ENCODE measurements at regions not wholly inside any gene's neighbourhood (a gene's known extent, or its start where the extent isn't known, plus 50 kb on each side); places are given as distances from the start of the nearest gene placed in this dataset.
A peak's percentile ranks its signal among the peaks of the same experiment; 100 is the strongest.

- no TSS peak for BruUV-seq (replicated peaks)
- H2AK9ac ChIP-seq (replicated peaks; ENCODE audit: low read depth, low read length, poor library complexity): no peak overlapping the region
- no peak overlapping the region for H4K8ac ChIP-seq (ENCODE audit: low read depth in 2 of 2, low read length in 2 of 2)
- no peaks in the 10 kb centered on the region for H3K79me1 ChIP-seq (ENCODE audit: low read depth in 1 of 2, low read length in 2 of 2)
- no peak overlapping the region for H3K27ac ChIP-seq (ENCODE audit: insufficient read depth, low read length)
- no peak overlapping the region for H2BK15ac ChIP-seq (ENCODE audit: low read depth, low read length)
- H4K91ac ChIP-seq (ENCODE audit: insufficient read depth, low read depth, low read length): no peak overlapping the region
- H3K23ac ChIP-seq (ENCODE audit: low read depth, low read length): no peak overlapping the region
- H3K4me3 ChIP-seq (ENCODE audit: insufficient read depth, low read depth, low read length): no peak overlapping the region
- in situ Hi-C loops (cut with MboI; ENCODE audit: low sequenced_read_pairs): no loop called here
- H3K4me1 ChIP-seq (ENCODE audit: control insufficient read depth, insufficient read depth, low read length): peaks cover 2% of the 10 kb centered on the region
- no peaks in the 10 kb centered on the region for H3K36me3 ChIP-seq (ENCODE audit: control insufficient read depth, insufficient read depth, low read length)
- H2BK5ac ChIP-seq (ENCODE audit: low read depth, low read length, poor library complexity, severe bottlenecking): no peak overlapping the region
- H4K20me1 ChIP-seq (ENCODE audit: insufficient read depth, low read length): no peaks in the 10 kb centered on the region
- H2BK120ac ChIP-seq (ENCODE audit: low read depth, low read length): no peak overlapping the region
- no peak overlapping the region for H2BK20ac ChIP-seq (ENCODE audit: low read depth, low read length)
- CTCF ChIA-PET: no interaction called here
- H4K5ac ChIP-seq (ENCODE audit: low read depth, low read length): no peak overlapping the region
- no peak overlapping the region for H3K14ac ChIP-seq (replicated peaks; ENCODE audit: low read depth, low read length)
- POLR2A ChIA-PET (ENCODE audit: unreplicated experiment): no interaction called here
- dilution Hi-C loops (cut with HindIII; ENCODE audit: low sequenced_read_pairs, unreplicated experiment): no loop called here
- no peak for ATAC-seq (ENCODE audit: low read depth)
- no peak overlapping the region for H3K4ac ChIP-seq (ENCODE audit: low read depth, low read length)
- H3K9me3 ChIP-seq (ENCODE audit: control insufficient read depth, insufficient read depth, low read length): peaks cover 15% of the 10 kb centered on the region
- intact Hi-C loops (cut with micrococcal nuclease): no loop called here
- peaks cover 25% of the 10 kb centered on the region for H3K27me3 ChIP-seq (ENCODE audit: control insufficient read depth, insufficient read depth, low read length)
- no peak overlapping the region for H2AK5ac ChIP-seq (ENCODE audit: low read depth, low read length)
- H3K18ac ChIP-seq (ENCODE audit: low read depth, low read length): no peak overlapping the region
- WGBS, 2 experiments (ENCODE audit: extremely low coverage in 2 of 2, insufficient read length in 1 of 2): 17% methylated on average over 1 of the region's 5 CpGs; no CpG with 5 or more reads in 1 of the 2 experiments
- no peak overlapping the region for H3K9ac ChIP-seq (ENCODE audit: low read depth, low read length)
- peaks cover 10% of the 10 kb centered on the region for H3K9me1 ChIP-seq (ENCODE audit: insufficient read depth, low read length)
- H3K4me2 ChIP-seq (ENCODE audit: low read depth, low read length): no peak overlapping the region
- TF ChIP-seq MXI1 (IDR thresholded peaks at IDR 0.05; ENCODE audit: borderline replicate concordance, low read depth, low read length) (no peak), MAFK (IDR thresholded peaks at IDR 0.05; ENCODE audit: low read depth, low read length) (no peak), MAZ (IDR thresholded peaks at IDR 0.05; ENCODE audit: borderline replicate concordance, low read depth, low read length) (no peak), NFE2L2 (IDR thresholded peaks at IDR 0.05; ENCODE audit: low read depth, low read length) (no peak), RCOR1 (IDR thresholded peaks at IDR 0.05; ENCODE audit: insufficient replicate concordance, low read length) (no peak), FOS (IDR thresholded peaks at IDR 0.05; ENCODE audit: low read depth, low read length) (no peak), POLR2A (IDR thresholded peaks at IDR 0.05; ENCODE audit: low read depth, low read length) (no peak), RAD21 (IDR thresholded peaks at IDR 0.05; ENCODE audit: low read length) (no peak), CTCF (conservative IDR thresholded peaks at IDR 0.05; ENCODE audit: low read depth, low read length) (no peak), BHLHE40 (IDR thresholded peaks at IDR 0.05; ENCODE audit: low read depth, low read length) (no peak), SMC3 (IDR thresholded peaks at IDR 0.05; ENCODE audit: low read depth, low read length) (no peak), CHD1 (IDR thresholded peaks at IDR 0.05; ENCODE audit: low read depth, low read length) (no peak), RFX5 (IDR thresholded peaks at IDR 0.05; ENCODE audit: low read depth, low read length) (no peak), CEBPB (IDR thresholded peaks at IDR 0.05; ENCODE audit: low read depth, low read length) (no peak), USF2 (IDR thresholded peaks at IDR 0.05; ENCODE audit: low read depth, low read length) (no peak)
- H2AFZ ChIP-seq (replicated peaks; ENCODE audit: low read length, poor library complexity): peak overlapping the region; percentile 5
- no peak overlapping the region for H3K56ac ChIP-seq (ENCODE audit: extremely low read depth, insufficient read depth, low read length)
- peak; percentile 4 for DNase-seq
Observed at GRCh38 chr20:51275181-51275580, 252.3 kb upstream of the KCNG1 start.

Measured in IMR-90 (cell line).